ENCODE measurements at regions not wholly inside any gene's neighbourhood (a gene's known extent, or its start where the extent isn't known, plus 50 kb on each side); places are given as distances from the start of the nearest gene placed in this dataset.

DNA sequence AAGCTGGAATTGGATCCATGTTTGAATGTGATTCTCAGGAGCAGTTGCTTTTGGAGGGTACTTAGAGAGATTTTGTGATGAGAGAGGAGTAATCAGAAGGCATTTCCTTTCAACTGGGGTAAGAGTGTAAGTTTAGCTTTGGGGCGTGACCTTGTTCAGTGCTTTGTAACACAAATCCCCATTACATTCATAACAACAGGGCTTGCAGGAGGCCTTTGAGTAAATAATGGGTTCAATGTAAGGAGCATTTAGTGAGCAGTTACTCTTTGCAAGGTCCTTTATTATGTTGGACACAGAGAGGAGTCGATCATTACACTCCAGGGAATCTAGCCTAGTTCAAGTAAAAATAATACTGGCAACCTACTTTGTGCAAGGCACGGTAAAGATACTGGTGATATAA, 74.0 kb upstream of the AFF2 start (continued):
- TF ChIP-seq, protein P1, sequence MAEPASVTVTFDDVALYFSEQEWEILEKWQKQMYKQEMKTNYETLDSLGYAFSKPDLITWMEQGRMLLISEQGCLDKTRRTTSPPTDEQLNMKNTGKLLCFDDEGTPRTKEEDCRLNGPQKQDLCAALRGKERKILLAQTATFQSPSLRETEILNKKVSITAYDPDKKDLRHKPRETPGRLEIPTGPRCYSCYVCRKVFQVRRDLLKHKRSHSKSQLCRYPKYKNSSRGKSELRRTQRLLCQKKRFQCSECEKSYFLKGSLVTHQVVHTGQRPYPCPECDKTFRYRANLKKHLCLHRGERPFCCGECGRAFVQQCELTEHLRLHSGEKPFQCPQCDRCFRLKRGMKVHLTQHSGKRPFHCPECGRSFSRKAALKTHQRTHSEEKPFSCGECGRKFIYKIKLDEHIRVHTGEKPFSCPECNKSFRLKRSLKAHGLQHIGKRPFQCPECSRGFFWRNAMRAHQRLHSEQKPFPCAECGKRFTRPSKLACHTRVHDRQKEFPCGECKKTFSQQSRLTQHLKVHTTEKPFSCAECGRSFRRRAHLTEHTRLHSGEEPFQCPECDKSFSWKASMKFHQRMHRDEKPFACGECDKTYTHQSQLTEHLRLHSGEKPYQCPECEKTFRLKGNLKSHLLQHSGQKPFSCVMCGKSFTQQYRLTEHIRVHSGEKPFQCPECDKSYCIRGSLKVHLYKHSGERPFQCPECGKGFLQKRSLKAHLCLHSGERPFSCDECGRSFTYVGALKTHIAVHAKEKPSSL (CRISPR knock-in tag; conservative IDR thresholded peaks at IDR 0.05), result no peak
- TF ChIP-seq EMX1 (CRISPR knock-in tag; IDR thresholded peaks at IDR 0.05), result no peak
- TF ChIP-seq GRHL2 (CRISPR knock-in tag; IDR thresholded peaks at IDR 0.05; ENCODE audit: insufficient replicate concordance, severe bottlenecking), result no peak
- no peak for TF ChIP-seq ESRRA (CRISPR knock-in tag; IDR thresholded peaks at IDR 0.05; ENCODE audit: borderline replicate concordance)
- TF ChIP-seq ZNF396 (CRISPR knock-in tag; IDR thresholded peaks at IDR 0.05; ENCODE audit: borderline replicate concordance), result no peak

DNA sequence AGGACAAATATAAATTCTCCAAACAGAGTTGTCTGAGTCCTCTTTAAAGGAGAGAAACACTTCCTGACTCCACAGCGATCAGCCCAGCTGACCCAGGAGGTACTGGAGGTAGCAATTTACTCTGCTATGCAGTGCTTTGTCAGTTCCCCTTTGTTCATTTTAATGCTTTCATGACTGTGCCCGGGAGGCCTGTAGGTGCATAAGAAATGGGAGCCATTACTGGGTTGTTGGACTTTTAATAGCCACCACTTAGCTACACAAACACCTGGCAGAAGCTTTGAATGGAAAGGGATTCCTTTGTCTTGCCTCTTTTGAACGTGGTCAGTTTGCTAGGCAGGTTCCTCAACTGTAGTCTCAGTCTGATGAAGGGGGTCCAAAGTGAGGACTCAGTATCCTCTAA, 59.0 kb upstream of the AFF2 start:
- ChIA-PET CTCF (no interaction called here), POLR2A (interaction anchor here (0.6 kb wide), 1 partner anchor 1440 kb away, joined by 4 read pairs; no protein-coding TSS in a partner anchor)
- Mint-ChIP-seq H3K27me3 (ENCODE audit: low read depth) (peaks cover 97% of the 10 kb centered on the region), H3K4me1 (peaks cover 47% of the 10 kb centered on the region), H3K4me3 (peak overlapping the region; percentile 10), H3K27ac (peak overlapping the region; percentile 49), H3K9me3 (no peaks in the 10 kb centered on the region), H3K36me3 (no peaks in the 10 kb centered on the region)
- DNase-seq (ENCODE audit: low spot score) (peak; percentile 15), ATAC-seq (peak; percentile 95)
- TF ChIP-seq, protein P2, sequence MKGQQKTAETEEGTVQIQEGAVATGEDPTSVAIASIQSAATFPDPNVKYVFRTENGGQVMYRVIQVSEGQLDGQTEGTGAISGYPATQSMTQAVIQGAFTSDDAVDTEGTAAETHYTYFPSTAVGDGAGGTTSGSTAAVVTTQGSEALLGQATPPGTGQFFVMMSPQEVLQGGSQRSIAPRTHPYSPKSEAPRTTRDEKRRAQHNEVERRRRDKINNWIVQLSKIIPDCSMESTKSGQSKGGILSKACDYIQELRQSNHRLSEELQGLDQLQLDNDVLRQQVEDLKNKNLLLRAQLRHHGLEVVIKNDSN (CRISPR knock-in tag; IDR thresholded peaks at IDR 0.05), result 0 out of 2 replicates have a peak, but pooled peaks have one; percentile 14
- TF ChIP-seq, protein P3, sequence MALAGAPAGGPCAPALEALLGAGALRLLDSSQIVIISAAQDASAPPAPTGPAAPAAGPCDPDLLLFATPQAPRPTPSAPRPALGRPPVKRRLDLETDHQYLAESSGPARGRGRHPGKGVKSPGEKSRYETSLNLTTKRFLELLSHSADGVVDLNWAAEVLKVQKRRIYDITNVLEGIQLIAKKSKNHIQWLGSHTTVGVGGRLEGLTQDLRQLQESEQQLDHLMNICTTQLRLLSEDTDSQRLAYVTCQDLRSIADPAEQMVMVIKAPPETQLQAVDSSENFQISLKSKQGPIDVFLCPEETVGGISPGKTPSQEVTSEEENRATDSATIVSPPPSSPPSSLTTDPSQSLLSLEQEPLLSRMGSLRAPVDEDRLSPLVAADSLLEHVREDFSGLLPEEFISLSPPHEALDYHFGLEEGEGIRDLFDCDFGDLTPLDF (CRISPR knock-in tag; IDR thresholded peaks at IDR 0.05), result no peak
- TF ChIP-seq, protein P4, sequence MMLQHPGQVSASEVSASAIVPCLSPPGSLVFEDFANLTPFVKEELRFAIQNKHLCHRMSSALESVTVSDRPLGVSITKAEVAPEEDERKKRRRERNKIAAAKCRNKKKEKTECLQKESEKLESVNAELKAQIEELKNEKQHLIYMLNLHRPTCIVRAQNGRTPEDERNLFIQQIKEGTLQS (CRISPR knock-in tag; conservative IDR thresholded peaks at IDR 0.05), result no peak
- no peak for TF ChIP-seq OVOL2 (CRISPR knock-in tag; IDR thresholded peaks at IDR 0.05; ENCODE audit: borderline replicate concordance)
- TF ChIP-seq FOXK1 (CRISPR knock-in tag; IDR thresholded peaks at IDR 0.05), result no peak
- TF ChIP-seq, protein P5, sequence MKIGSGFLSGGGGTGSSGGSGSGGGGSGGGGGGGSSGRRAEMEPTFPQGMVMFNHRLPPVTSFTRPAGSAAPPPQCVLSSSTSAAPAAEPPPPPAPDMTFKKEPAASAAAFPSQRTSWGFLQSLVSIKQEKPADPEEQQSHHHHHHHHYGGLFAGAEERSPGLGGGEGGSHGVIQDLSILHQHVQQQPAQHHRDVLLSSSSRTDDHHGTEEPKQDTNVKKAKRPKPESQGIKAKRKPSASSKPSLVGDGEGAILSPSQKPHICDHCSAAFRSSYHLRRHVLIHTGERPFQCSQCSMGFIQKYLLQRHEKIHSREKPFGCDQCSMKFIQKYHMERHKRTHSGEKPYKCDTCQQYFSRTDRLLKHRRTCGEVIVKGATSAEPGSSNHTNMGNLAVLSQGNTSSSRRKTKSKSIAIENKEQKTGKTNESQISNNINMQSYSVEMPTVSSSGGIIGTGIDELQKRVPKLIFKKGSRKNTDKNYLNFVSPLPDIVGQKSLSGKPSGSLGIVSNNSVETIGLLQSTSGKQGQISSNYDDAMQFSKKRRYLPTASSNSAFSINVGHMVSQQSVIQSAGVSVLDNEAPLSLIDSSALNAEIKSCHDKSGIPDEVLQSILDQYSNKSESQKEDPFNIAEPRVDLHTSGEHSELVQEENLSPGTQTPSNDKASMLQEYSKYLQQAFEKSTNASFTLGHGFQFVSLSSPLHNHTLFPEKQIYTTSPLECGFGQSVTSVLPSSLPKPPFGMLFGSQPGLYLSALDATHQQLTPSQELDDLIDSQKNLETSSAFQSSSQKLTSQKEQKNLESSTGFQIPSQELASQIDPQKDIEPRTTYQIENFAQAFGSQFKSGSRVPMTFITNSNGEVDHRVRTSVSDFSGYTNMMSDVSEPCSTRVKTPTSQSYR (CRISPR knock-in tag; IDR thresholded peaks at IDR 0.05), result no peak
- TF ChIP-seq, protein P6, sequence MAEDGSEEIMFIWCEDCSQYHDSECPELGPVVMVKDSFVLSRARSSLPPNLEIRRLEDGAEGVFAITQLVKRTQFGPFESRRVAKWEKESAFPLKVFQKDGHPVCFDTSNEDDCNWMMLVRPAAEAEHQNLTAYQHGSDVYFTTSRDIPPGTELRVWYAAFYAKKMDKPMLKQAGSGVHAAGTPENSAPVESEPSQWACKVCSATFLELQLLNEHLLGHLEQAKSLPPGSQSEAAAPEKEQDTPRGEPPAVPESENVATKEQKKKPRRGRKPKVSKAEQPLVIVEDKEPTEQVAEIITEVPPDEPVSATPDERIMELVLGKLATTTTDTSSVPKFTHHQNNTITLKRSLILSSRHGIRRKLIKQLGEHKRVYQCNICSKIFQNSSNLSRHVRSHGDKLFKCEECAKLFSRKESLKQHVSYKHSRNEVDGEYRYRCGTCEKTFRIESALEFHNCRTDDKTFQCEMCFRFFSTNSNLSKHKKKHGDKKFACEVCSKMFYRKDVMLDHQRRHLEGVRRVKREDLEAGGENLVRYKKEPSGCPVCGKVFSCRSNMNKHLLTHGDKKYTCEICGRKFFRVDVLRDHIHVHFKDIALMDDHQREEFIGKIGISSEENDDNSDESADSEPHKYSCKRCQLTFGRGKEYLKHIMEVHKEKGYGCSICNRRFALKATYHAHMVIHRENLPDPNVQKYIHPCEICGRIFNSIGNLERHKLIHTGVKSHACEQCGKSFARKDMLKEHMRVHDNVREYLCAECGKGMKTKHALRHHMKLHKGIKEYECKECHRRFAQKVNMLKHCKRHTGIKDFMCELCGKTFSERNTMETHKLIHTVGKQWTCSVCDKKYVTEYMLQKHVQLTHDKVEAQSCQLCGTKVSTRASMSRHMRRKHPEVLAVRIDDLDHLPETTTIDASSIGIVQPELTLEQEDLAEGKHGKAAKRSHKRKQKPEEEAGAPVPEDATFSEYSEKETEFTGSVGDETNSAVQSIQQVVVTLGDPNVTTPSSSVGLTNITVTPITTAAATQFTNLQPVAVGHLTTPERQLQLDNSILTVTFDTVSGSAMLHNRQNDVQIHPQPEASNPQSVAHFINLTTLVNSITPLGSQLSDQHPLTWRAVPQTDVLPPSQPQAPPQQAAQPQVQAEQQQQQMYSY (CRISPR knock-in tag; IDR thresholded peaks at IDR 0.05), result no peak
- no peak for TF ChIP-seq SOX15 (CRISPR knock-in tag; IDR thresholded peaks at IDR 0.05)
- peak; percentile 79; the same call in 1 of the 2 replicates for TF ChIP-seq TEAD1 (CRISPR knock-in tag; IDR thresholded peaks at IDR 0.05)
- TF ChIP-seq, protein P1 (CRISPR knock-in tag; conservative IDR thresholded peaks at IDR 0.05), result 0 out of 2 replicates have a peak, but pooled peaks have one; percentile 63
- no peak for TF ChIP-seq FOXP1 (CRISPR knock-in tag; IDR thresholded peaks at IDR 0.05; ENCODE audit: borderline replicate concordance)
- TF ChIP-seq, protein P7, sequence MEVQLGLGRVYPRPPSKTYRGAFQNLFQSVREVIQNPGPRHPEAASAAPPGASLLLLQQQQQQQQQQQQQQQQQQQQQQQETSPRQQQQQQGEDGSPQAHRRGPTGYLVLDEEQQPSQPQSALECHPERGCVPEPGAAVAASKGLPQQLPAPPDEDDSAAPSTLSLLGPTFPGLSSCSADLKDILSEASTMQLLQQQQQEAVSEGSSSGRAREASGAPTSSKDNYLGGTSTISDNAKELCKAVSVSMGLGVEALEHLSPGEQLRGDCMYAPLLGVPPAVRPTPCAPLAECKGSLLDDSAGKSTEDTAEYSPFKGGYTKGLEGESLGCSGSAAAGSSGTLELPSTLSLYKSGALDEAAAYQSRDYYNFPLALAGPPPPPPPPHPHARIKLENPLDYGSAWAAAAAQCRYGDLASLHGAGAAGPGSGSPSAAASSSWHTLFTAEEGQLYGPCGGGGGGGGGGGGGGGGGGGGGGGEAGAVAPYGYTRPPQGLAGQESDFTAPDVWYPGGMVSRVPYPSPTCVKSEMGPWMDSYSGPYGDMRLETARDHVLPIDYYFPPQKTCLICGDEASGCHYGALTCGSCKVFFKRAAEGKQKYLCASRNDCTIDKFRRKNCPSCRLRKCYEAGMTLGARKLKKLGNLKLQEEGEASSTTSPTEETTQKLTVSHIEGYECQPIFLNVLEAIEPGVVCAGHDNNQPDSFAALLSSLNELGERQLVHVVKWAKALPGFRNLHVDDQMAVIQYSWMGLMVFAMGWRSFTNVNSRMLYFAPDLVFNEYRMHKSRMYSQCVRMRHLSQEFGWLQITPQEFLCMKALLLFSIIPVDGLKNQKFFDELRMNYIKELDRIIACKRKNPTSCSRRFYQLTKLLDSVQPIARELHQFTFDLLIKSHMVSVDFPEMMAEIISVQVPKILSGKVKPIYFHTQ (CRISPR knock-in tag; IDR thresholded peaks at IDR 0.05), result no peak
- TF ChIP-seq PRRX2 (CRISPR knock-in tag; IDR thresholded peaks at IDR 0.05), result no peak
- TF ChIP-seq, protein P8, sequence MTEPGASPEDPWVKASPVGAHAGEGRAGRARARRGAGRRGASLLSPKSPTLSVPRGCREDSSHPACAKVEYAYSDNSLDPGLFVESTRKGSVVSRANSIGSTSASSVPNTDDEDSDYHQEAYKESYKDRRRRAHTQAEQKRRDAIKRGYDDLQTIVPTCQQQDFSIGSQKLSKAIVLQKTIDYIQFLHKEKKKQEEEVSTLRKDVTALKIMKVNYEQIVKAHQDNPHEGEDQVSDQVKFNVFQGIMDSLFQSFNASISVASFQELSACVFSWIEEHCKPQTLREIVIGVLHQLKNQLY (CRISPR knock-in tag; IDR thresholded peaks at IDR 0.05), result no peak
